Esophagus muscularis mucosa (tissue), 4 donors: ENCODE measurements at regions not wholly inside any gene's neighbourhood (a gene's known extent, or its start where the extent isn't known, plus 50 kb on each side); places are given as distances from the start of the nearest gene placed in this dataset.

Source experiments
- DNase-seq: peaks from one replicate; pipeline ENCODE4 v3.0.0-alpha.2; 2017; ENCODE audit errors: extremely low spot score
- H3K27ac ChIP-seq, 4 donors: fragments of 200-600 bp; sonication (generic); replicated peaks in 1 of 4; 1 replicate in 3 of 4; 2 replicates in 1 of 4; pipeline ENCODE4 v1.5.1; 2016 to 2019; ENCODE audit warnings: mild to moderate bottlenecking in 1 of 4
- H3K27me3 ChIP-seq, 4 donors: fragments of 200-600 bp; sonication (generic); one replicate each; pipeline versions ENCODE4 v1.5.1 to v1.6.0; 2016 to 2019
- H3K36me3 ChIP-seq, 4 donors: fragments of 200-600 bp; sonication (generic); one replicate each; pipeline ENCODE4 v1.5.1; 2016 to 2019
- H3K4me1 ChIP-seq, 4 donors: fragments of 200-600 bp; sonication (generic); one replicate each; pipeline ENCODE4 v1.5.1; 2016 to 2019
- H3K4me3 ChIP-seq, 4 donors: fragments of 200-600 bp; sonication (generic); 1 replicate in 2 of 4; 2 replicates in 2 of 4; pipeline ENCODE4 v1.5.1; 2016 to 2019; ENCODE audit warnings: mild to moderate bottlenecking in 4 of 4, moderate library complexity in 1 of 4
- H3K9me3 ChIP-seq, 4 donors: fragments of 200-600 bp; sonication (generic); 1 replicate in 3 of 4; 2 replicates in 1 of 4; pipeline ENCODE4 v1.5.1; 2016 to 2019
- CTCF ChIP-seq, 3 experiments: fragments of 200-600 bp in 2 of 3; fragments of 450-650 bp in 1 of 3; sonication (generic) in 2 of 3; IDR thresholded peaks; one replicate each; pipeline ENCODE4 v1.5.1; 2017 to 2019; ENCODE audit warnings: antibody characterized with exemption in 3 of 3, mild to moderate bottlenecking in 2 of 3, moderate library complexity in 1 of 3
- EP300 ChIP-seq: sonication (generic); formaldehyde crosslinking; IDR thresholded peaks from one replicate; pipeline ENCODE4 v1.6.1; 2017; ENCODE audit warnings: antibody characterized with exemption
- POLR2A ChIP-seq: fragments of 450-650 bp; IDR thresholded peaks from one replicate; pipeline ENCODE4 v1.6.1; 2017; ENCODE audit warnings: antibody characterized with exemption, moderate library complexity, mild to moderate bottlenecking, low read depth
- POLR2AphosphoS5 ChIP-seq, 2 donors: sonication (generic); formaldehyde crosslinking; IDR thresholded peaks; one replicate each; pipeline ENCODE4 v1.6.1; 2017; ENCODE audit warnings: antibody characterized with exemption in 2 of 2
- WGBS: methylation state at CpG from one replicate; pipeline ENCODE4 v1.1.5; 2018; 5-methylcytosine and 5-hydroxymethylcytosine counted together
- intact Hi-C: fragments of 100-400 bp; cut with DNase I; formaldehyde crosslinking; loops from one replicate; pipeline ENCODE4 v1.15.1; 2023

- DNase-seq, result no peak
- intact Hi-C loops, result no loop called here
- Histone ChIP-seq H3K36me3 (no peaks in the 10 kb centered on the region), H3K9me3 (no peaks in the 10 kb centered on the region), H3K27ac (peak overlapping the region in 2 of 4 donors; percentile 61 to 65), H3K27me3 (no peaks in the 10 kb centered on the region), H3K4me1 (peaks cover 0 to 38% (median 22%) of the 10 kb centered on the region in 4 donors), H3K4me3 (no peak overlapping the region)
- no peak for TF ChIP-seq CTCF (IDR thresholded peaks at IDR 0.05)
- TF ChIP-seq POLR2AphosphoS5 (IDR thresholded peaks at IDR 0.05), result no peak
- no peak for TF ChIP-seq EP300
- TF ChIP-seq POLR2A, result no peak
- 99% methylated on average over 4 of the region's 4 CpGs for WGBS
These were observed 164.3 kb downstream of the VEGFA start for GRCh38 chr6:43934183-43934802.

GRCh38 chr6:43933148-43933885 is 163.3 kb downstream of the VEGFA start:
- 55% methylated on average over 10 of the region's 19 CpGs for WGBS
- DNase-seq, result no peak
- intact Hi-C loops, result no loop called here
- Histone ChIP-seq H3K36me3 (no peaks in the 10 kb centered on the region), H3K4me1 (peaks cover 0 to 38% (median 22%) of the 10 kb centered on the region in 4 donors), H3K27ac (peak overlapping the region; percentile 4 to 65 (median 60)), H3K27me3 (no peaks in the 10 kb centered on the region), H3K9me3 (no peaks in the 10 kb centered on the region), H3K4me3 (no peak overlapping the region)
- no peak for TF ChIP-seq CTCF (IDR thresholded peaks at IDR 0.05)
- no peak for TF ChIP-seq POLR2AphosphoS5 (IDR thresholded peaks at IDR 0.05)
- no peak for TF ChIP-seq POLR2A
- TF ChIP-seq EP300, result no peak

- no peaks in the 10 kb centered on the region for H3K9me3 ChIP-seq
- no peak for DNase-seq
- no peak for TF ChIP-seq CTCF (IDR thresholded peaks at IDR 0.05)
- TF ChIP-seq POLR2AphosphoS5 (IDR thresholded peaks at IDR 0.05), result no peak
- TF ChIP-seq POLR2A, result no peak
- no peak for TF ChIP-seq EP300
- H3K4me3 ChIP-seq, result no peak overlapping the region
- WGBS, result 91% methylated on average over 13 of the region's 13 CpGs
- intact Hi-C loops, result no loop called here
- H3K4me1 ChIP-seq, result peaks cover 0 to 38% (median 22%) of the 10 kb centered on the region in 4 donors
- H3K27me3 ChIP-seq, result no peaks in the 10 kb centered on the region
- no peaks in the 10 kb centered on the region for H3K36me3 ChIP-seq
- H3K27ac ChIP-seq, result peak overlapping the region; percentile 4 to 65 (median 60)
These were observed 162.5 kb downstream of the VEGFA start for GRCh38 chr6:43932259-43933147.

GRCh38 chr6:43931201-43931600 is 161.2 kb downstream of the VEGFA start:
- Histone ChIP-seq H3K27ac (no peak overlapping the region), H3K36me3 (no peaks in the 10 kb centered on the region), H3K9me3 (no peaks in the 10 kb centered on the region), H3K4me1 (peaks cover 0 to 38% (median 22%) of the 10 kb centered on the region in 4 donors), H3K27me3 (no peaks in the 10 kb centered on the region), H3K4me3 (no peak overlapping the region)
- intact Hi-C loops, result no loop called here
- TF ChIP-seq EP300 (no peak), CTCF (IDR thresholded peaks at IDR 0.05) (no peak), POLR2AphosphoS5 (IDR thresholded peaks at IDR 0.05) (no peak), POLR2A (no peak)
- 62% methylated on average over 6 of the region's 6 CpGs for WGBS
- DNase-seq, result no peak
